NCI-H82 (cell line): ENCODE measurements at regions not wholly inside any gene's neighbourhood (a gene's known extent, or its start where the extent isn't known, plus 50 kb on each side); places are given as distances from the start of the nearest gene placed in this dataset.
A peak's percentile ranks its signal among the peaks of the same experiment; 100 is the strongest.
"Not testable (repeated sequence)": the region's sequence is repeated elsewhere in the genome, so short reads cannot be mapped to it uniquely, and the experiment has no call there.

Experiments used
- DNase-seq: peaks from one replicate; lab custom pipeline; 2025; lab: John Stamatoyannopoulos, UW

DNA sequence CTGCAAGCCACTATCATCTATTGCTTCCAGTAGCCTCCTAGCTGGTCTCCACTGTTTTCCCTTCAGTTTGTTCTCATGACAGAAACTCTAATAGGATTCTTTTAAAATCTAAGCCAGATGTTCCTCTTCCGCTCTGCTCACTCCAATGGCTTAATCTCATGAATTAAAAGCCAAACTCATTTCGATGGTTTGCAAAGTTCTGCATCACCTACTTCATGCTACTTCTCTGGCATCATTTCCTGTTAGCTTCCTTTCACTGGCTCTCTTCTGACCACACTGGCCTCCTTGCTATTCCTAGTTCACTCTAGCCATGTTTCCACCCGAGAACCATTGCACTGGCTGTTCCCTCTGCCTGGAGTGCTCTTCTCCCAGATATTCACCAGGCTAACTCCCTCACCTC, 102.0 kb upstream of the LSM6 start:
- DNase-seq: peak; percentile 48

DNA sequence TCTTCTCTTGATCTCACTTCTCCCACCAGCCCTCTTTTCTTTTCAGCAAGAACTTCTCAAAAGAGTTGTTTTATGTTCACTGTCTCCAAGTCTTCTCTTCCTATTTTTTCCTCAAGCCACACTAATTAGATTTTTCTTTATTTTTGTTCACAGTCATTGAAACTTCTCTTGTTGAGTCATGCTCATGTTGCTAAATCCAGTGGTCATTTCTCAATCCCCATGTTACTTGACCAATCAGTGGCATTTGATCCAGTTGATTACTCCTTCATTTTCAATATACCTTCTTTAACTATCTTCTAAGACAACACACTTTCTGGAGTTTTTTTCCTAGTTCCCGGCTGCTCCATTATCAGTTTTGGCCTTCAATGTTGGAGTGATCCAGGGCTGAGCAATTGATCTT, 103.1 kb upstream of the LSM6 start:
- no peak for DNase-seq

DNA sequence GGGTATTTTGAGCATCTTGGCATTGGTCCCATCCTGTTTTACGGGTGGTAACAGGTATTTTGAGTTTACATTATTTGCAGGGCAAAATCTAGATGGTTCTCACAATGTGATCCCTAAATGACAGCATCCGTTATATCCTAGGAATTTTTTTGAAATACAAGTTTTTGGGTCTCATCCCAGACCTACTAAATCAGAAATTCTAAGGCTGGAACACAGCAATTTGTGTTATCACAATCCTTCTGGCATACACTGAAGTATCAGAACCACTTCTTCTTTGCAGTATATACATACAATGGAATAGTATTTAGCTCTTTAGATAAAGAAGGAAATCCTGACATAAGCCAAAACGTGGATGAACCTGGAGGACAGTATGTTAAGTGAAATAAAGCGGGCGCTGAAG, 104.1 kb upstream of the LSM6 start:
- DNase-seq: no peak

DNA sequence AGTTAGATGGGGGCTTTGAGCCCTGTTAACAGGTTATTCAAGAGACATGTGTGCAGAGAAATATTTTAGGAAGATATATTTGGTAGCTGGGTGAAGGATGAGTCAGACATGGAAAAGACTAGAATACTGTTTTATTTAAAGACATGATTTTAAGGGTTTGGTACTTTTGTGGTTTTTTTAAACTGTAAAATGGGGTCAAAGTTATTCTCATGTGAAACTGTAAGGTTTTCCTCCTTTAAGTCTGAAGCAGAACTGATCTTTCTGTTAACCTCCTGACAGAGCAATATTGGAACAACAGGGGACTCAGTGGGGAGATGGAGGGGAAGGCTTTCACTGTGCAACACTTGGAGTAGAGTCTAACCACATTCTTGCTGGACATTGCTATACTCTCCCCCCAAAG, 112.4 kb upstream of the LSM6 start:
- DNase-seq: no peak

DNA sequence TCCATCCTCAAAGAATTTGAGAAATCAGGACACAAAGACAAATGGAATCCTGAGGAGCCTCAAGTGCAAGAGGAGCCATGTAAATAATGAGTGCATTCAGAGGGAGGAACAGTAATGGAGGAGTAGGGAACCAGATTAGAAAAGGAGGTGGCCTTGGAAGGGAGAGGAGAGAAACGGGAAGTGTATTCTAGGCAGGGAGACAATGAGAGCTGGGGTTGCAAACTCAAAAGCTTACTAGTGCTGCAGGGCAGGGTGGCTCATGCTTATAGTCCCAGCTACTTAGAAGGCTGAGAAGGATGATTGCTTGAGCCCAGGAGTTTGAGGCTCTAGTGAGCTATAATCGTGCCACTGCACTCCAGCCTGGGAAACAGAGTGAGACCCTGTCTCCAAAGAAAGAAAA, 113.2 kb upstream of the LSM6 start:
- no peak for DNase-seq

DNA sequence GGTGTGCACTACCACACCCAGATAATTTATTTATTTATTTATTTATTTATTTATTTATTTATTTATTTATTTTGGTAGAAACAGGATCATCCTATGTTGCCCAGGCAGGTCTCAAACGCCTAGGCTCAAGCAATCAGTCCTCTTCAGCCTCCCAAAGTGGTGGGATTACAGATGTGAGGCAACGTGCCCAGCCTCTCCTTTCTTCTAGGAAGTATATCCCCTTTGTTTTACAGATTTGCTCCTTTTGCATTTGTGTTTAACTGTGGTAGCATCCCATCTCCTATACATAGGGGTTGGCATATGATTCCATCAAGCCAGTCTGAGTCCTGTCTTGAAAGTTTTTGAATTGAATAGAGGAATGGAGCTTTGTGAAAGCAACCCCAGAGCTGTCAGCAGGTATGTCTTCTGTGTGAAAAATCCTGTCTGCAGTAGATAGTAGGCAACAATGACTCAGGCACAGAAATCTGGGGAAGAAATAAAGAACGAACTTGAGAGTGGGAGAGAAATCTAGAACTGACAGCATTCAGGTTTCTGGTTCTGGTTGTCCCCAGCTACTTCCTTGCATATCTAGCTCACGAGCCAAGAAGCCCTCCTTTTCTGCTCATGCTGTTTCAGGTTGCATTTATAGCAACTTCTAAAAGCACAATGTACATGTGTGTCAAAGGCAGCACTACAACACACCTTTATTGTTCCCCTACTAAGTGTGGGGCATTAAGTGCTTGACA, 113.7 kb upstream of the LSM6 start:
- no peak for DNase-seq

DNA sequence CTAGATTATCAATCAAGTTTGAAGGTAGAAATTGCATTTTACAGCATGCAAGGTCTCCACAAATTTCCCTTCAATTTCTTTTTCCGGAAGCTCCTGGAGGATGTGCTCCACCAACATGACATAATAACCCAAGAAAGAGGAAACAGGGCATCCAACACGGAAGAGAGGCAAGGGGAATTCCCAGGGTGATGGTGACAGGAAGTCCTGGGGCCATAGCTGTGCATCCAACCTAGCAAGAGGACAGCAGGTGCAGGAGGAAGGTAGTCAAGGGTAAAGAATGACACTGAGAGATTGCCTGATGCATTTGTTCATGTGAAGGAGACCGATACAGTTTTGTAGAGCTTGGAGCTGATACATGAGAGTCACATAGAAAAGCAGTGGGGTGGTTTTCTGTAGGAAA, 115.7 kb upstream of the LSM6 start:
- no peak for DNase-seq

DNA sequence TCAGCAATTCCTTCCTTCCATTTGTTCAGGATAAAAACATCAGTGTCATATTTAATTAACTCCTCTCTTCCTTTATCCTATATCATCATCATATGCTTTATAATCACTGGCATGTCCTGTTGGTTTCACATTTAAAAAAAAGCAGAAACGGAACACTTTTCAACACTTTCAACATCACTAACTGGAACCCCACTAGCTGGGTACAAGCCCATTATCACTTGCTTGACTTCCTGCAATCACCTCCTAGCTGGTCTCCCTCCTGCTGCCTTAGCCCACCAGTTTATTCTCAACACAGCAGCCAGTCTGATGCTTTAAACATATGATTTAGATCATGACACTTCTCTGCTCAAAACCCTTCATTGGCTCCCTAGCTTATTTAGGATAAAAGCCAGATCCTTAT, 116.4 kb upstream of the LSM6 start:
- DNase-seq: no peak

DNA sequence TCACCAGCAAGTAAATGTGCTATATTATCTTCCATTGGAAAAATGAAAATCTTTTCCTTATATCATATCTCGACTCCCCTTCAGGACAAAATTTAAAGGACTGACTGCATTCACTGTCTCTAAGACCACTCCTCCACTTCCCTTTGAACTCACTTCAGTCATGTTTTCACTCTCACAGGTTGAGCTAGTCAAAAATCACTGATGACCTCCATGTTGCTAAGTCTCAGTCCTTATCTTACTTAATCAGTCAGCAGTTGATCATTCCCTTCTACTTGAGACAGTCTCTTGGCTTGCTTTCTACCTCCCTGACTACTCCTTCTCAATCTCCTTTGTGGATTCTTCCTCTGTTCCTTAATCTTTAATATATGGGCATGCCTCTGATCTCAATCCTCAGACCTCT, 117.0 kb upstream of the LSM6 start:
- no peak for DNase-seq

DNA sequence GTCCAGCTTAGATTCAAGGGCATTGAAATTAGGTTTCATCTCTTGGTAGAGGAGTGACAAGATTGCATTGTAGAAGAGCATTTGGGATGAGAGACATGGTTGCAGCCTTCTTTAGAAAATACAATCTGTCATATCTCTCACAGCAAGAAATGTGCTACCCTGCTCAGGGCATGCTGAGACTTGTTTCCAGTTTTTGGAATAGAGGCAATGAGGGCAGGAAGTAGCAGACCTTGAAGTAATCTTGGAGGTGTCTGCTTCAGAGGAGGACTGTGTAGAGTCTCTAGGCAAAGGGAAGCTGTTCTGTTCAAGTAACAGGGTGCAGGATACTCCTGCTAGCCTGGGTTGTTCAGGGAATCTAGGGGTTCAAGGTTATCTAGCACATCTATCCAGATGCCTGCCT, 116.1 kb upstream of the ZNF827 start:
- no peak for DNase-seq

DNA sequence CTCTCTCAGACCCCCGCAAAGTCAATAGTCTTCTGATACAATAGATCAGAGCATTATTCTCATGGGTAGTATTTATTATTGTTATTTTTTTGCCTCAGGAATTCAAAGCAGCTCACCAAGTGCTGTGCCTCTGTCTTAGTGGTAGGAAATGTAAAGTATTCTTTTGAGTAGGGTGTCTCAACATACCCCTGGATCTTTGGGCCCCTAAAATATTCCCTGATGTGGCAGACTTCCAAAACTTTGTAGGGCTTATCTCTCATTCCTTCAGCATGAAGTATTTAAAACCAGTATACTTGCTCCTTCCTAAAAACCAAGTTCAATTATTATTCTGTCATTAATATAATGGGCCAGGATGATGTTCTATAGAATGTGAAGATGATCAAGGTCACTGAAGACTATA, 115.3 kb upstream of the ZNF827 start:
- no peak for DNase-seq

DNA sequence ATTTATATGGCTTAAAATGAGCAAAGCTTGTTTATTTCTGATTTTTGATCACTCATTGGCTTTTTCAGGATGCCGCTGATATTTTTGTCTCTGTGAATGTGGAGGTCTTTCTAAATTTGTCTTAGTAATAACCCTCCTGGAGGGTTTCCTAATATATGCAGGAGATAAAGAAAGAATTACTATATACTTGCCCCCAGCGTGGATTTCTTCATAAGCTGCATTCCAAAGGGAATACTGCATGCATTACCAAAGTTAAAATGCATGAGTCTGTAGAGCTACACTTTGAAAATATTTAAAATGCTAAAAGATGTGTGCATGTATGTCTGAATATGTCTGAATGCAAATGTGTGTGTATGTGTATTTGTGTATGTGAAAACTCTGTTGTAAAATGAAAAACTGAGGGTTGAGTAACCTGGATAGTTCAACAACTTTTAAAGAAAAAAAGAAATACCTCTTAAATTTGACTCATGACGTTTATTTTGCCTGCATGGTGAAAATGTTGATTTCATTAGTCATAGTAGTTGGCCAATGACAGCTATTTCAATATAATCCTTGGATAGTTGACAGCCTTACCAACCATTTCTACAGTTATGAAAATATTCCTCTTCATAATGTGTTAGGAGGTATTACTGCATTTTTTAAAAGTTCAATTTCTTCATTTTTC, 113.2 kb upstream of the ZNF827 start:
- no peak for DNase-seq

DNA sequence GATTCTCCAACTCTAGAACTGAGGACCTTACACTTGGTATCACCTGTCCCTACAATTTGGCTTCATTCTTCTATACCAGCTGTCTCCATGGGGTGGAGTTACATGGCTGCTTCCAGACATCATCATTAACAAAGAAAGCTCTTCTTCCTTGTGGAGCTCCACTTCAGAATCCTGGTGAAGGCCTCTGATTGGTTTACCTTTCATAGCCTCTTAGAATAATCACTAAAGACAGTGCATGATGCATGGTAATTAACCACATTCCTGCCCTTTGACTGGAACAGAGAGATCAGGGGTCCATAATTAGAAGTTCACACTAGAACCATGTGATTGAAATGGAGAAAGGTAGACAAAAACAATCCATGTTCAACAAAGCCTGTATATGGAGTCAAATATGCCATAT, 112.6 kb upstream of the ZNF827 start:
- DNase-seq: no peak

DNA sequence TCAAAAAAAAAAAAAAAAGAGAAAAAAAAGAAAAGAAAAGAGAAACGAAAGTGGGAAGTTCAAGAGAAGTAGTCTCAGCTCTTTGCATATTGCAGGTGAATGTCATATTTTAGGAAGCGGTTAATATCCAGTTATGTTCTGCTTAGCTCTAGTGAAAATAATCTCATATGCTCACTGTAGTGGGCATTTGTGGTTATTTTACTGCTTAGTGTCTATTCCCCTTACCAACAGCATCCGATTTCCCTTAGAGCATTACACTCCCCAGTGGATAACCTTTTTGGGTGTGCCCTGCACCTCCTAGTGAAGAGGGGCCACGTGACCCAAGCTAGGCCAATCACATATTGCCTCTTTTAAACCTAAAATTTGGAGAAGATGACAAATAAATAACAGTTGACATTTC, 111.2 kb upstream of the ZNF827 start:
- DNase-seq: no peak

DNA sequence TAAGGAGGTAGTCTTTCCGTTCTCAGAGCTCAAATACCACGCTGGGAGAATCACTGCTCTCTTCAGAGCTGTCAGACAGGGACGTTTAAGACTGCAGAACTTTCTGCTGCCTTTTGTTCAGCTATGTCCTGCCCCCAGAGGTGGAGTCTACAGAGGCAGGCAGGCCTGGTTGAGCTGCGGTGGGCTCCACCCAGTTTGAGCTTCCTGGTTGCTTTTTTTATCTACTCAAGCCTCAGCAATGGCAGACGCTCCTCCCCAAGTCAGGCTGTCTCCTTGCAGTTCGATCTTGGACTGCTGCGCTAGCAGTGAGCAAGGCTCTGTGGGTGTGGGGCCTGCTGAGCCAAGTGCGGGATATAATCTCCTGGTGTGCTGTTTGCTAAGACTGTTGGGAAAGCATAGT, 109.1 kb upstream of the ZNF827 start:
- DNase-seq: not testable (repeated sequence)

DNA sequence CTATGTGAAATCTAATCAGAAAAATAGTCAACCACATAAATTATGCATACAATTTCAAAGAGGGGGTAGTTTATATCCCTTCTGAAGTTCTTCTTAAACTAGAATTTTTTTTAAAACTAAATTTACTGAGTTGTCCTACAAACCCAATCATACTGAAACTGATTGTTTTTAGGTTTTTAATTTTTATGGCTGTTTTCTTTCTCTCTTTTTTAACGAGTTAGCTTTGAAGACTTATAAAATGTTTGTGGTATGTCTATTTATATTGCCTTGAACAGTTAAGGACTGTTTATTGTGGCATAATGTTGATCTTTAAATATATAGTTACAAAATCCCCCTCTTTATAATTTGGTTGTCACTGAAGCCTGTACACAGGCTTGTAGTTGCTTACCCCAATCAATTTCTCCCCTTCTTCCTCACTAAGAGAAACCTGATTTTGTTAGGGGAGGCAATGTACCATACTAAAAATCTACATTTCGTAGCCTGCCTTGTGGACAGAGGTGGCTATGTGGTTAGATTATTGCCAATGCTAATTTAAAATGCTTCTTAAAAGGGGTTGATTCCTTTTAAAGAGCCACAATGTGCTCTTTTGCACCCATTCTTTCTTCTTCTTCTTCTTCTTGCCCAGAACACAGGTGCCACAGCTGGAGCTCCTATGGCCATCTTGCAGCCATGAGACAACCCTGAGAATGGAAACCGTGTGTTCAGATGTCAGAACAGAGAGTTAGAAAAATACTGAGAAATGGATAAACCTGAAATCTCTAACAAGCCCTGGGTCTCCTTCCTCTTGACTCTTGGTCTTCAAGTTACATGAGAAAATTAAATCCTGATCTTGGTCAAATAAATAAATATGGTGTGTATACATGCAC, 102.7 kb upstream of the ZNF827 start:
- no peak for DNase-seq

DNA sequence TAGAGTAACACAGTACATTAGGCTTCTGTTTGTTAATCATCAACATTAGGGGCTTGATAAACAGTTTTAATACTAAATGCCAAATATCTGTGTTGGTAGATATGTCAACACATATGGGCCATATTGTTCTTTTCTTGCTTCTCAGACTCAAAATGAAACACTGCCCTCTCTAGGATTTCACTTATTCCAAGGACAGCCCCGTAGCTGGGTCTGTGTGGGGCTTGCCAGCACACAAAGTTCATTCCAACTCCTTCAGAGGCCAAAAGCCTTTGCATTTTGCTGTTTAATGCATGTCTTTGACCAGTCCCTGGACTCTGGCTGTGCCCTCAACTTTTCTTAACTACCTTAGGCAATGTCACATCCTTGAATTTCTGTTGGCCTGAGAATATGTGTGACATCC, 102.0 kb upstream of the ZNF827 start:
- DNase-seq: no peak

DNA sequence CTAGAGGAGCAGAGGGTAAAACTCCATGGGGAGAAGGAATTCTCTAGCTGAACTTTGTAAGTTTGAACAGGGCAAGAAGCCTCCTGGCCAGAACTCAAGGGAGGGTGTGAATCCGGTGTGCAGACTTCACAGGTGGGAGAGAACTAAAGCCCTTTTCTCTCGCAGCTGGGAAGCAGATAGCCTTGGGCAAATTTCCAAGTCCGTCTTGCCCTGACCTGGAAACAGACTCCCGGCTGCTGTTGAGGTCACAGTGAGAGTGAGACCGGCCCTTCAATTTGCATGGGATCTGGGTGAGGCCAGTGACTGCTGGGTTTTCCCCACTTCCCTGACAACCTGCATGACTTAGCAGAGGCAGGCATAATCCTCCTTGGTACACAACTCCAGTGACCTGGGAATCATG, 94.5 kb upstream of the ZNF827 start:
- no peak for DNase-seq

DNA sequence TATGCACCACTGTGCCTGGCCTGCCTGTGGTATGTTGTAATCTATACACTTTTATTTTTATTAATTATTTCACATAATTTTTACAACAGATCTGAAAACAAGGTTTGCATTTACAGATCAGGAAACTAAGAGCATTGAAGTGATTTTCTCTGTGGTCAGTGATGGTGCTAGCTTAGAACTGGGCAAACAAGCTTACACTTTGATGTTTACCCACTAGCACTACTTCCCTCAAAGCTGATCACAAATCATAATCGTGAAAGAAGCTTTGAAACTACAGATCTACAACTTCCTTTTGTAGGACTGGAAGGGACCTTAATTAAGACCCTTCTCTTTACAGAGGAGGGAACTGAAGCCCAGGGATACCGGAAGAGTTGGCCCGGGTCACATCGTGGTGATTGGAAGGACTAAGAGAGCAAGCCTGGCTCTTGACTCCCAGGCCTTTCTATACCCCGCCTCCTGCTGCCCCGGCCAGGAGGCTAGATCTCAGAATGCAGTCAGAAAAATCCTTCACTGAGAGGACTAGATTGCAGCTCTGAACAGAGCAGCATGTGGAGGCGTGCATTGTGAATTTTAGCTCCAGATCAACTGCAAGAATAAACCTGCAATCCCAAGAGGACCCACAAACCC, 93.7 kb upstream of the ZNF827 start:
- DNase-seq: no peak

DNA sequence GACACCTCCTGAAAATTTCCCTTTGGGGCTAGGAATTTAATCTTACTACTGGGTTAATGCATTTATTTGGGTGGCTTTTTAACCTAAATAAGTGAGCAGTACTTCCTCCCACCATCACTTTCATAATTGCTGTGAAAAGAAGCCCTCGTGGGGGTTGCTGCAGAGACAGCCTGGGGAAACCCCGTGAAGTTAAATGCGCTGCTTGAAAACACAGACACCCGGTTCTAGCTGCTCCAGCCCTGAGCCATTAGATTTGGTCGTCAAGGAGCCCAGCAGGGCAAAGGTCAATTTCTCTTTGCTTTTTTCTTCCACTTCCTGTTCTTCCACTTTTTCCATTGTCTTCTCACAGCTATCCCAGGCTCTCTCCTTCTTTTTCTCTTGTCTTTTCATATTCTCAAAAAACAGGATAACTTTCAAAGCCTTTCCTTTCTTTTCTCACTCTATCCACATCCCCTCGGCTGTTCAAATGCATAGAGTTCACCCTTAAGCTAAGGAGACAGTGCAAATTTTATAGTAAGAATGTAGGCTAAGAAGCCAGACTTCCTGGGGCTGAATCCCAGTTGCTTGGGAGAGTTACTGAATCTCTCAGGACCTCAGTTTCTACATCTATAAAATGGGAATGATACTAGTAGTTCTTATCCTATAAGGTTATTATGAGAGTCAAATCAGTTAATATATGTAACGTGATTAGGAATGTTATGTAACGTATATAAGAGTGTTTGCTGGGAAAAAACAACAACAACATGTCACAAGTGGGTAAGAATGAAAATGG, 91.5 kb upstream of the ZNF827 start:
- DNase-seq: no peak

DNA sequence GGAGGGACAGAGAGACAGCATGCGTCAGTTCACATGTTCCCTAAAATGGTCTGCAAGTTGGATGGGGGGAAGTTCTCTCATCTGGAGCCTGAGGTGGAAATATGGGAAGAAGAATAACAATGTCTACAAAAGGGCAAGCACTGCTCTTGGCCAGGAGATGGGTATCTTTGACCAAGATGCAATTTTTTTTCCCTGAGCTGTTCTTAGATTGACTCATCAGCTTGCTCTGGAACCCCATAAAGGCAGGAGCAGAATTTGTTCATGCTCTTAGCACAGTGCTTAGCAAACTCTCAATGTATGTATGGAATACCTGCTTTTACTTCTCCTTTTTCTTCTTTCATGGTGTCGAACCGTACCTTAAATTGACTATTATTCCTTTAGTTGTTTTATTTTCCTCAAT, 90.5 kb upstream of the ZNF827 start:
- no peak for DNase-seq

DNA sequence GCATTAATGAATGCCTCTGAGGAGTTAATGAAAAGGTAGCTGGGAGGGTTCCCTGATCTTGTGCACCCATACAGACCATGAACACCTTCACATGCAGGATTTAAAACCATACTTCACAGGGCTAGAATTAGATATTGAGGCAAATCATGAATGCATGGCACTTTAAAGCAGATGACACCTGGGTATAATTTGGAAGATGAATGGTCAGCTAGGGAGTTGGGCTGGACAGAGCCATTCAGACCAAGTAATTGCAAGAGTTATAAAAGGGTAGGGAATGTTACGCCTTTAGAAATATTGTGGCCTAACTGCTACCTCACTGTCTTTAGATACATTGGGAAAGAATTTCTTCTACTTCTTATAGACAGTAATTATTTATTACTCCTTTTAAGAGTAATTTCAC, 89.1 kb upstream of the ZNF827 start:
- no peak for DNase-seq
